Right forelimb (tissue), 1 donor: ENCODE measurements at regions not wholly inside any gene's neighbourhood (a gene's known extent, or its start where the extent isn't known, plus 50 kb on each side); places are given as distances from the start of the nearest gene placed in this dataset.

Experiments used
- DNase-seq: peaks from one replicate; pipeline ENCODE4 v3.0.0-alpha.2; 2018

DNA sequence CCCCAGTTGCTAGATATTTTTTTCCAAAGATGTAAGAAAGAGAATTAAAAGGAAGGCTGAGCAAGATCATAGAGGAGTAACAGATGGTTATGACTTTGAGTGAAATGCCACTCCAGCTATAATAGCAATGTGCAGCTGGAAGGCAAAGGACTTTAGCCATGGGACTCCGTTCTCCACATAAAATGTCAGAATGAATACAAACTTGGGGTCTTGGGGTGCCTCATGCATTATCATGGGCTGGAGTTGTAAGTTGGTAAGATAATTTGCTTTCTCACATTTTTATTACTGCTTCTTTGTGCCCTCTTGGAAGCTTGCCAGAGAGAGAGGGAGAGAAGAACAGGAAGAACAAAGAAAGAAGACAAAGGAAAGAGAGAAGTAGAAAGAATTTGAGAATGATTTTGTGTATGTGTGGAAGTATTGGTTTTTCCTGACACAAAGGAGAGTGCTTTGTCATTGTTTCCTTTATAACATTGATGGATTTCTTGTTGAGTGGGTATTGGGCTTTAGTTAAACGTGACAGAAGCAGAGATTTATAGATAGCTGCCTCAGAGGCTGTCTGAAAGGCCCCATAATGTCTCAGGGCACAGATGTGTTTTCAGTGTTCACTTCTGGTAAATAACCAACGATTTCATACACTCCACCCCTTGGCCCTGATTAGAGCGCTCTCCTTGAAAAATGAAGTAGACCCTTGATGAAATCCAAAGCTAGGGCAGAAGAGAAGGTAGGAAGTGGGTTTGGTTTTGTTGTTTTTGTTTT, 715.3 kb downstream of the NR2F2 start:
- DNase-seq = no peak

DNA sequence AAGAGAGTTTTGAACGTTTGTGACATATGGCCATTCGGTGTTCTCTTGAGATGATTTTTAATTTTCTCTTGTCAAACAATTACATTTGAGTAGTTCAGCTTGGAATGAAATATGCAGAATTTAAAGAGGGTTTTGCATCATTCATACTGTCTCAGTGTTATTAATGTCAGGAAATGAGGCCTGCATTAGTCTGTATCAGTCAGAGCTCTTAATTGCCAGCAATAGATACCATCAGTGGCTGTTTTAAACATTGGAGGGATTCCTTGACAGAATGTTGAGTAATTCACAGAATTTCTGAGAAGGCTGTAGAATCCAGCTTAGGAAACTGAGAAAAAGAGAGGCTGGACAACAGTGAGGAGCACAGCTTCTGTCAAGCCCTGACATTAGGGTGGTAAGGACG, 722.0 kb downstream of the NR2F2 start:
- no peak for DNase-seq

DNA sequence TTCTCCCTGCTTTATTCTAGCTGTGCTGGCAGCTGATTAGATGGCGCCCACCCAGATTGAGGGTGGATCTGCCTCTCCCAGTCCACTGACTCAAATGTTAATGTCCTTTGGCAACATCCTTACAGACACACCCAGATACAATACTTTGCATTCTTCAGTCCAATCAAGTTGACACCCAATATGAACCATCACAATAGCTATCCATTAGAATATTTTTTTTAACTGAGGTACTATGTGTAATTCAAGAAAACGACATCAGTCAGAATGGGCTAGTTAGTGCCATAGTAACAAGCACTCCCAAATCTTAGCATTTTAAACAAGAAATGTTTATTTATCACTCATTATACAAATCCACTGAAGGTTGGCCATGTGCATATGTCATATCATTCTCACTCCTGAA, 723.1 kb downstream of the NR2F2 start:
- no peak for DNase-seq

DNA sequence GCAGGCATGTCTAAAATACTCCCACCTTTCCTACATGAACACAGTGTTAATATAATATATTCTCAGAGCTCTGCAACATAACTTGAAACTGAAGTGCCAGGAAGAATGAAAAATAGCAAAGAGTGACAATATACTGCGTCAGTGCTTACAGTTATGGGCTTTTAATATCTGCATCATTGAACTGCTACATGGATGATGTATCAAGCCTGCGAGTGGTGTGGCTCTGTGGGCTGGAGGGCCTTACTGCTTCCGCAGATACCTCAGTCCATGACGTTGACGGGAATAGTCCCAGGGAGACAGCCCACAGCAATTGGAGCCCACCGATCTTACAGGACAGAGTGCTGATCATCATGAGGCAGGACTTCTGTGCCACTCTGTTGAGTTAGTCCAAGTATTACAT, 727.0 kb downstream of the NR2F2 start:
- no peak for DNase-seq

DNA sequence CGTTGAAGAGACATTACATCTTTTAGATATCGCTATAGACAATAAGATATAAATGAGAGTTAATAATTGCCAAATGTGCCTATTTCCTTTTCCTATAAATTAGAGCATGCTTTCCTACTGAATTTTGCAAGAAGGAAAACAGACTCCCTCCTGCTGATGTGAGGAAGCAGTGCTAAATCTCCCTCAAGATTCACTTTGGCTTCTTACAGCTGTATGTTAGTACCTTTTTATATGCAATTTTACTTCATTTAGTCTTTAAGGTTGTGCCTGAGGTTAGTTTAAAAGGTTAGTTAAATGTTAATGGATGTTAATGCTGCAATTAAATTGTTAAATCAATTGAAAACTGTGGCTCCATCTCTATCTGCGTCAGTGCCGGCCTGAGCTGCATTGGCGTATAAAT, 728.8 kb downstream of the NR2F2 start:
- DNase-seq = no peak

DNA sequence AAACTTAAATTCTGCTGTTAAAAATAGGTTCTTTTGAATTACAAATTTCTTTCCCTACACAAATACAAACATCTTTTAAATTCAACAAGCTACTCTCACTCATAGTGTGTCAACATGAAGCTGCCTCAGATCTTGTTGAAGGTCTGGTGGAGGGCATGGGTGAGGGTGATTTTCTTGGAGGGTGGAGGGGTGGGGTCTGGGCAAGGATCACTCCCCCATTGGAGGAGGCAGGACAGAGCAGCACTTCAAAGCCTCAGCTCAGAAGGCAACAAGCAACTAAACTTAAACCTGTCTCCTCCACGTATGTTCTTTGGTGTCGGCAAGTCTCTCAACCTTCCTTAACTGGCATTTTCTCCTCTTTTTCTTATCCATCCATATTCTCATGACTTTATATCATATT, 730.9 kb downstream of the NR2F2 start:
- no peak for DNase-seq

DNA sequence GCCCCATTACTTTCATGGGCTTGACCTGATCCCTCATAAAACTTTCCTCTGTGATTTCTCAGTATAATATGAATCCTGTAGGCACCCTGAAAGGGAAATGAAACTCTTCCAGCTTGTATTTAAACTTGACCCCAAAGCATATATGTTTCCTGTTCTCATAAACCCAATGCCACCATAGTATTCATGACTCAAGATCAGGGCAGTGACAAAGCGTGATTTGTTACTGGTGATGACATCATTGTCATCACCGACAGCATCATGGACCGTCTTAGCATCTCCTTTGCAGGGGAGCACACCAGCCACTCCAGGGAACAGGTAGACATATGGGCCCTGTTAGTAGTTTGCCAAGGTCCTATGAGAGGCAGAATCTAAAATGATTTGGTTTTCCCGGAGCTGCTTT, 741.2 kb downstream of the NR2F2 start:
- DNase-seq = no peak

DNA sequence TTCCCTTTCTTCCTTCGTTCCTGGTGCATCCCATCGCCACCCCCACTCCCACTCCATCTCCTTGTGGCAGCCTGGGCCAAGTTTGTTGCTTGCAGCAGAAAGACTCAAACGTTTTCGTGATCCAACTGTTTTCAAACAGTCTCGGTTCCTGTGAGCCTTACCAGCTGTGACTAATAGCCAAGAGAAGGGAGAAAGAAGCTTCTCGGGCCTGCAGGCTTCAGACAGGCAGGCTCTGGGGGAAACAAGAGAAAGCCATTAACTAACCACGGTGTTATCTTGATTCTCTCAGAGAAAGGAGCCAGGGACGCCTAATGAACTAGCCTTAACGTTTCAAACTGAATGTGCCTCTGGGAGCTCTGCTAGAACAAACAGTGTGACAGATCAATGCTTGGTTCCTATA, 742.0 kb downstream of the NR2F2 start:
- DNase-seq = no peak

DNA sequence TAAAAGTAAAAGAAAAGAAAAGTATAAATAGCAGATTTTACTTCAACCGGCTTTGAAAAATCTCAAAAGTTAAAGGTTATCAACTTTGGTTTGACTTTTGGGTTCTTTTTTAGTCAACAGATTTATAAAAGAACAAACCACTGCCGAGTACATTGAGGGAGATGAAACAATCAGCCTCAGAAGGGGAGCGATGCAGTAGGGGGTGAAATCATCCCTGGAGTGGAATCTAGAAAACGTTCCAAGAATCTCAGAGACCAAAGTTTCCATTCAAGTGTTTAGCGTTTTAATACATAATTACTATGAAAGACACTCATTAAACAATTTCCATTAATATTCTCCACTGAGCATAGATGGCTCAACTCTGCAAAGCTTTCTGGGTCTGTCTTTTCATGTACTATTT, 745.5 kb downstream of the NR2F2 start:
- no peak for DNase-seq

DNA sequence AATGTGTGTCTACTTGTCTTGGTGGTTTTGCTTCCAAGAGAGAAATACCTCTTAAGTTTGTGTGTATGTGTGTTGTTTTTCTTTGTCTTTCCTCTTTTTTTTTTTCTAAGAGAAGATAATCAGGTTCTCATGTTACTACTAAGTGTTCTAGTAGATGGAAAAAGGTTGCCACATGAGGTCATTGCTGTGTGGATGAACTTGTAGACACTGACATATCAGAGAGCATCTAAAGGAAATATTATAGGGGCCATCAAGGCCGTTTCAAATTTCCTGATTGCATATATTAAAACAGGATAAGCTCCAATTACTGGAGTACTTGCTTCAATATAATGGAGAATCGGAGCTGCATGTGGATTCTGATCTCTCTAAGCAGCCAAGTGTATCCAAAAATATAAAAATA, 747.5 kb downstream of the NR2F2 start:
- DNase-seq = no peak

DNA sequence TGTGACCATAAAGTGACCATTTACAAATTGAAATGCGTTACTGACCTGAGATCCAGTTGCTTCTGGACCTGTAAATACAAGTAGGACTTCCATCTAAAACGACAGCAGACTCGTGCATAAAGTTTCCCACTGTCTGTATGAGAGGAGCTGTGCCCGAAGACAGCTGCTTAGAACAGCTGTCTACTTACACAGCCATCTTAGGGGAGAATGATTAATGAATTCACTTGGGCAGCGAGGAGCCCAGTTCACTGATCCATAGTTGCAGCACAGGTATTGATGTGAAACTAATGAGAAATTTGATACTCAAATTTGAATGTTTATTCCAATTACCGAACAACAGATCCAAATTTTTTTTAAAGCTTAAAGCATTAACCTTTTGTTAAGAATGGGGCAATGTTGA, 748.1 kb downstream of the NR2F2 start:
- no peak for DNase-seq

DNA sequence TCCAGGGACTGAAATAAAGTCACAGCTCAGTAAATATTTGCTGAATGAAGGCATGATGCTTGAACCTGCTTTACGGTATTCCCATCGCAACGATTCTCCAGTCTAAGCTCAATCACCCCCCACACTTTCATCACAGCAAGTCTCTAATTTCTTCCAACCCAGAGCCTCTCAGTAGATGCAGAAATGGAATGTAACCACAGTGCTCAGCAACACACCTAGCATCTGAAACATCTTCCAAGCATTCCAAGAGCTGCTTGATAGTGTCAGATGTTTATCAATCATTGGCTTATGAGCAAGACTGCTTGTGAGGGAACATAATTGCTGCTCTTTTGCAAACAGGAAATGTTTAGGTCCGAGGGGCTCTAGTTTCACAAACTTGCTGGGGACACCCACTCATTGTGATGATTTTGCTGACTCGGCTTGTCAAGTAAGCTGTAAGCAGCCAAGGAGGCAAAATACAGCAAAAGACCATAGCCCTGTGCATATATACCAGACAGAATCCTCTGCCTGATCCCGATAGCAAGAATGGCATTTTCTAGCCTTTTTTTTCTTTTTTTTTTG, 751.2 kb downstream of the NR2F2 start:
- no peak for DNase-seq

DNA sequence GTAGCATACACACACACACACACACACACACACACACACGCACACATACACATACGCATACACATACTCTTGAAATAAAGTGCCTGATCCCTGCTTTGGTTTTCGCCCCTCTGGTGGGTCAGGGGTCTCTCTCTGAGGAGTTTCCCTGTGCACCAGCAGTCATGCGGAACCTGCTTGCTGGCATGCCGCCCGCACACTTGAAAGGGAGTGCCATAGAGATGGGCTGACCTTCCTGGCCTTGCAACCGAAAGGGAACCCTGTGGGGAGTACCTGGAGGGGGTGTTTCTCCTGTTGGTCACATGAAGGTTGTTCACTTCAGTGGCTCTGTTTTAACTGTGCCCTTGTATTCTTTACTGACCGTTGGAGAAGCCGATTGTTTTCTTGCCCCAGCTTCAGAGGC, 752.3 kb downstream of the NR2F2 start:
- no peak for DNase-seq

DNA sequence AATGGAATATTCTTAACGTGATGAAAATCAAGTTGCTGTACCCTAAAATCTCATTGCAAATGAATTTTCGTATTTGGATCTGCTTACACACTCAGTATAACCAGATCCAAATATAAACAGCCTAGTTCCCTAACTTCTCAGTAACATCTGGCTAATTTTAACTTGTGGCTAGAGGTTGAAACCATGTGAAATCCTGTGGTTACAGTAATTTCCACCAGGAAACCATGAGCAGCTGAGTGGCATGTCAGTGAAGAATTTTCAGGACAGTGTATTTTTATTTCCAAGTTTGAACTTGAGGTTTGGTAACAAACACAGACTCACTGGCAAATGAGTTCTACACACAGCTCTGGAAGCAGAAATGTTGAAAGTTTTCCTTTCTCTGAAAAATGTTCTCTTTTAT, 754.1 kb downstream of the NR2F2 start:
- DNase-seq = no peak

DNA sequence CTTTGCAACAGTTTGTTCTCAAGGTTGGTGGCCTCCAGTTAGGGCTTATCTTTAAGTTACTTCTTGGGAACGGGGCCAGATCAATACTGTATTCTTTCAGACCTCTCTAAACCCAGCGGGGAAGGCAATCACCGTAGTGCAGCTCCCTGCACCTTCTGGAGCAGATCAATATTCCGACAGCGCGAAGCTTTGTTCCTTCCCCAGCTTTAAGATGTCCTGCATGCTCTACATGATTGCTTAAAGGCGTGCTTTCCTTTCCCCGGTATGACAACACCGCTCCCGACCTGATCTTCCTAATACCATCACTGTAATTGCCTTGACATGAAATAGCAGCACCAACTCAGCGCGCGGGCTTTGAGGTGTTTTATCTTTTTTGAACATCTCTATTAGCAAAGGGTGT, 755.2 kb downstream of the NR2F2 start:
- no peak for DNase-seq

DNA sequence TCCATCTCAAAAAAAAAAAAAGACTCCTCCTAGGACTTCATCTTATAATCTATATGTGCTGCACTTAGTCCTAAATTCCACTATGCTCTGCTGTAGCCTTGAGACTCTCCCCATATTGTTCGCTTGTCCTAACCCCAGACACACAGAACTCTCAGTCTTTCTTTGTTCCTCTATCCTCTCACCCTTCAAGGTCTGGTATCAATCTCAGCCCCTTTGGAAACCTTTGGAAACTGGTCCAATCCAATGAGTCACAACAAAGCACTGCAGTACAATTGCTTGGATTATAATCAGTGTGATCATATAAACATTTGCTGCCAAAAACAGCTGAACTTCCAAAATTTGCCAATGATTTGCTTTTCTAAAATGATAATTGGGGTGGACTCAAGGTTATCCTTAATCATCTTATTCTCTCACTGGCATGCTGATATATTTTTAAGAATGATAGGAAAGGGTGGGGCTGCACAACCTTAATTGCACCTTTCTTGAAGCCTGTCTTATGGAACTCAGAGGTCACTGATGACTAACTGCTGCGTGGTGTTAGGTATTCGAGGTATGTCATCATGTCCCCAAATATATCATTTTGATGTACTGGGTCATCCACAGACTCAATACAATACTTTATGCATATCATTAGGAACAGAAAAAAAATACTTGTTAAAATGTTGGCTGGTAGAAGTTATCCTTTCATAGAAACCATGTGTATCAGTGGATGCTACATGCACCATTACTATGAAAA, 756.7 kb downstream of the NR2F2 start:
- no peak for DNase-seq

DNA sequence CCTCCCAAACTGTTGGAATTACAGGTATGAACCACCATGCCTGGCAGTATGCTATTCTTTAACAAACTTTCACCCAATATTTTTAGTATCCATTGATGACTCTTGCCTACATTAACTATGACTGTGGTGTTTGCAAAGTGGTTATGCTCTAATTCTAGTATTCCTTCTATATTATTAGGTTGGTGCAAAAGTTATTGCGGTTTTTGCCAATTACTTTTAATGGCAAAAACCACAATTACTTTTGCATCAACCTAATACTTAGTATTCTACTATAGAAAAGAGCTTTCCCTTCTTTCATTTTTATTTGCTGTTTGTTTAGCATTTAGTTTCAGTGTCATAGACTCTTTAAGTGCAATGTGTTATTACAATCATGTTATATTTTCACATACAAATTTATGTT, 760.6 kb downstream of the NR2F2 start:
- DNase-seq = no peak

DNA sequence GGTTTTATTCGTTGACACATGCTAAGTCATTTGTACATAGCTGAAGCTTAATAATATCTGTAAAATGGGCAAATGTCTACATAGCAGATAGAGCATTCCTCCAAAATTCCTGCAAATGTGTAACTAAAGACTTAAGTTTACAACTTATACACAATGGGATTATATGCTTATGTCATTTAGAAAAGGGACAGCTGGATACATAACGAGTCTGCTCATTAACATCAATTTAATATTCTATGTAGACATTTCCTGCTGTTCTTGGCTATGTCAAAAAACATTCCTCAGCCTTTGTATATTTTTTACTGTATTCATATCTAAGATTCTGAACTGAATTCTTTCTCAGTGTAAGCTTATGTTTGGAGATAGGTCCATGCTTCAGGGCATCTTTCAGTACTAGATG, 762.2 kb downstream of the NR2F2 start:
- DNase-seq = no peak

DNA sequence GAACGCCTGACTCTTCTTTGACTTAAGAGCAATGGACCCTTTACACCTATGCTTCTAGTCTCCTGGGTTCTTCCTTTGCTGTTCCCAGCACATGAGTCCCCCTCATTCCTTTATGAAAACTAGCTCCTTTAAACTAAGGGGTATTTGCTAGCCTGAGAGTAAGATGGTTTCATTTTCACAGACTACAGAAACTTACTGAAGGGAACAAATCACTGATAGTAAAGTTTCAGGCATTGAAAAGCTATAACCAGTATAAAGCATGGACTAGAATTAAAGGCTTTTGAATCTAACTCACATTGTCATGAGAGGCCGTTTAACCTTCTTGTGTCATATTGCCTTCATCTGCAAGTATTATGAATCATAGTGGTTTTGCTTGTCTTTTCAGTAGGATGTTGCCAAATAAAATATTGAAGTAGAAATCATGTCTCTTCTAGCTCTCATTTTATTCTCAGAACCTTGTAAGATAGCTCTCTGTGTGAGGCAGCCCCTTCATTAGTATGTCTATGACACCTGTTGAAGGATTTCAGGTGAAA, 765.9 kb downstream of the NR2F2 start:
- DNase-seq = no peak

DNA sequence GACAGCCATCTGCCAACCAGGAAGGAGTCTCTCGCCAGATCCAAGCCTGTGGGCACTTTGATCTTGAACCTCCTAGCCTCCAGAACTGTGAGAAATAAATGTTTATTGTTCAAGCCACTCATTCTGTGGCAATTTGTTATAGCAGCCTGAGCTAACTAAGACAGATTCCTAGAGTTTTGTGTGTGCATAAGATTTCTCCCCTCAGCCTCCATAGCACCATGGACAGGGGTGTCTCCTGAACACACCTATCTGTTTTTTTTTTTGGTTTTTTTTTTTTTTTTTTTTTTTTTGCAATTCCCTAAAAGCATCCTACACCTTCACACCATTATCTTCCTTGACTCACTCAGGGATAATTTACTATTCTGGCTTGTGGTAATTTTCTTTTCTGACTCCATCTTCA, 768.5 kb downstream of the NR2F2 start:
- no peak for DNase-seq

DNA sequence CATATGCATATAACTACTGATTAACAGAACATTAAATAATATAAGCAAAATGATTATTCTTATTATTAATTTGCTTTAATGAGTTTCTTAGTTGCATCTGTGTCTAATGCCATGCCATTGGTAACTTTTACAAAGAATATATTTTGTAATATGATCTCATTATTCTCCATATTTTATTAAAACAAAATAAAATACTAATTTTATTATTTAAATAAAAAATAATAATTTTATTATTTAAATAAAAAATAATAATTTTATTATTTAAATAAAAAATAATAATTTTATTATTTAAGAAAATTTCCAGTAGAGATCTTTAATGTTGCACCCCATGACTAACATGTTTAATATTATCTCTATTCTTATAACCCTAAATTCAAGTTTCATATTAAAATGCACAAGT, 771.1 kb downstream of the NR2F2 start:
- DNase-seq = no peak

DNA sequence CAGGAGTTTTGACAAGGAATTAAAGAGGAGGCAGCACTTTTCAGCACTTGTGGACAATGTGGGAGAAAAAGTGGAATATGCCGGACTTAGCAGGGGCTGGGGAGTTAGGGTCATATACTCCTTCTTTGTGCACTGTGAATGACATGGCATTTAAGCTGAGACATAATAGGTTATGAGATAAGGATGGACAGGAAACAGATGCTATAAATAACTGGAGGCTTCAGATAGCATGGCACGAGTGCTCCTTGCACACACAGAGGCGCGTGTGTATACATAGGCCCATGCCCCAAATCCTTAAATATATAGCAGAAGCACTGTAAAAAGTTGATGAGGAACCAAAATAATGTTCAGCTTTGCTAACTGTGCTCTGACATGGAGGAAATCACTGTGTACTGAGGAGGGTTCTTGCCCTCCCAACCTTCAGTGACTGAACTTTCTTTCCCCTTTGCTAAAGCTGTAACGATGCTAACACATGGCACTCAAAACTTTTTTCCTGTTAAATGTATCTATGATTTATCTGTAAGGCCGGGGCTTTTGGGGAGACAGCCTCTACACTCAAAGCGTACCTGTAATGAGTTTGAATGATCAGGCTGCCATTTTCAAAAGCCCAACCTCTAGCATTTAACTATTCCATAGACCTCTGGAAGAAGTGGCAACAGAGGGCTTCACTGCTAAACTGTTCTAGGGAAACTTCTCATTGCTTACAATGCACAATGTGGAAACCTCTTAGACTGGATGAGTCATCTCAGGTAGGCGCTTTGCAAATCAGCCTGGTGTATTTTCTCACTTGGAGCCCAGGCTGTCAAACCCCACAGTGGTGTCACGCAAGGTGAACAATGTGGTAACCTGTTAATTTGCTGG, 784.6 kb downstream of the NR2F2 start:
- no peak for DNase-seq

DNA sequence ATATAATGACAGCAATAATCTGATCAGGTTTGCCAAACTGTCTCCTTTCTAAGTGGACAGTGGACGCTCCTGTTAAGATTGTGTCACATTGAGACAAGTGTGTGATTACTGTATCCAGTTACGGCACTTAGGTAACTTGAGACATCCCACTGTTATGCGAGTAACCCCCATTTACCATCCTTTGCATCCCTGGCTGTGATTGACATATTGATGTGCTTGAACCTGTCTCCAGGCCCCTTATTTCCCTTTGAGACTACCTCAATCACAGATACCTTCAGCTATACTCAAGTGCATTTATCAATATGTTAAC, 785.2 kb downstream of the NR2F2 start:
- no peak for DNase-seq
